ENCODE measurements at regions not wholly inside any gene's neighbourhood (a gene's known extent, or its start where the extent isn't known, plus 50 kb on each side); places are given as distances from the start of the nearest gene placed in this dataset.

DNA sequence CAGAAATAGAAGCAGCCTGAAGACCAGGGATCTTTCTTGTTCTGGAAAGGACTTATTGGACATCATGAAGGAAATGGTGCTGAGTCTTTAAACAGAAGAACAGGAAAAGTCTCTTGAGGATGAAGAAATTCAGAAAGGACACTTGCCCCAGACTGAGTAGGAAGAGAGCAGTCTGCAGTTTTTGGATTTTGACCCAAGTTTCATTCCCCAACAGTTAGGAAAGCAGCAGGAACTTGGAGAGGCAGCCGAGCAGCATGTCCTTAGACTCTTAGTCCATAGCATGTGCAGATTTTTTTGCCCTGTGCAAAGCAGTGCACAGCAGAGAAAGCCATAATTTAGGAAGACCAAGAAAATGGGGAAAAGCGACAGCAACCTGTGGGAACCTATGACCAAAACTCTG is 927.2 kb upstream of the AUTS2 start:
- Histone ChIP-seq H3K4me1 (no peaks in the 10 kb centered on the region), H3K36me3 (no peaks in the 10 kb centered on the region), H3K9me3 (no peaks in the 10 kb centered on the region), H3K27me3 (no peaks in the 10 kb centered on the region), H3K4me3 (no peak overlapping the region), H3K27ac (no peak overlapping the region)
- TF ChIP-seq, protein P1, sequence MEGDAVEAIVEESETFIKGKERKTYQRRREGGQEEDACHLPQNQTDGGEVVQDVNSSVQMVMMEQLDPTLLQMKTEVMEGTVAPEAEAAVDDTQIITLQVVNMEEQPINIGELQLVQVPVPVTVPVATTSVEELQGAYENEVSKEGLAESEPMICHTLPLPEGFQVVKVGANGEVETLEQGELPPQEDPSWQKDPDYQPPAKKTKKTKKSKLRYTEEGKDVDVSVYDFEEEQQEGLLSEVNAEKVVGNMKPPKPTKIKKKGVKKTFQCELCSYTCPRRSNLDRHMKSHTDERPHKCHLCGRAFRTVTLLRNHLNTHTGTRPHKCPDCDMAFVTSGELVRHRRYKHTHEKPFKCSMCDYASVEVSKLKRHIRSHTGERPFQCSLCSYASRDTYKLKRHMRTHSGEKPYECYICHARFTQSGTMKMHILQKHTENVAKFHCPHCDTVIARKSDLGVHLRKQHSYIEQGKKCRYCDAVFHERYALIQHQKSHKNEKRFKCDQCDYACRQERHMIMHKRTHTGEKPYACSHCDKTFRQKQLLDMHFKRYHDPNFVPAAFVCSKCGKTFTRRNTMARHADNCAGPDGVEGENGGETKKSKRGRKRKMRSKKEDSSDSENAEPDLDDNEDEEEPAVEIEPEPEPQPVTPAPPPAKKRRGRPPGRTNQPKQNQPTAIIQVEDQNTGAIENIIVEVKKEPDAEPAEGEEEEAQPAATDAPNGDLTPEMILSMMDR (IDR thresholded peaks at IDR 0.05 in 4 of 5, conservative IDR thresholded peaks at IDR 0.05 in 1 of 5), result no peak
- no peak for TF ChIP-seq POLR2A (IDR thresholded peaks at IDR 0.05)
- in situ Hi-C loops (cut with MboI; ENCODE audit: low sequenced_read_pairs in 4 of 4), result no loop called here
- DNase-seq (no peak), ATAC-seq (no peak)
- intact Hi-C loops (cut with DNase I; ENCODE audit: low total_unique reads), result no loop called here

DNA sequence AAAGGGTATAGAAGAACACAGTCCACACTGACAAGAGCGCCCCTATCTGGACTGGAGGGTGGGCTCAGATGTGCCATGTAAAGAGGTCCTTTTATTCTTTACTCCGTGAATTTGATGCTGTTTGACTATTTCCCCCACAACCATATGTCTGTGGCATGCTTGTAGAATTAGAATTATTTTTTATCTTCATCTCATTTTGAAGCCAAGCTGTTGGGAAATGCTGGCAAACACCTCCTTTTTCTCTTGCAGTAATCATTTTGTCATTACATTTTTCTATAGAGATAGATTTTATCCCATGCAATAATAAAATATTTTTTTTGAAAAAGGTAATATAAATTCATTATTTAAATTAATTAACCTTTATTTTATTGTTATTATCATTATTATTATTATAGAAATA is 926.6 kb upstream of the AUTS2 start:
- DNase-seq (no peak), ATAC-seq (no peak)
- TF ChIP-seq, protein P1 (IDR thresholded peaks at IDR 0.05 in 4 of 5, conservative IDR thresholded peaks at IDR 0.05 in 1 of 5), result no peak
- H3K9me3 ChIP-seq, result no peaks in the 10 kb centered on the region
- no peak overlapping the region for H3K4me3 ChIP-seq
- no peaks in the 10 kb centered on the region for H3K27me3 ChIP-seq
- intact Hi-C loops (cut with DNase I; ENCODE audit: low total_unique reads) (no loop called here), in situ Hi-C loops (cut with MboI; ENCODE audit: low sequenced_read_pairs in 4 of 4) (no loop called here)
- H3K4me1 ChIP-seq, result no peaks in the 10 kb centered on the region
- no peak overlapping the region for H3K27ac ChIP-seq
- H3K36me3 ChIP-seq, result no peaks in the 10 kb centered on the region

DNA sequence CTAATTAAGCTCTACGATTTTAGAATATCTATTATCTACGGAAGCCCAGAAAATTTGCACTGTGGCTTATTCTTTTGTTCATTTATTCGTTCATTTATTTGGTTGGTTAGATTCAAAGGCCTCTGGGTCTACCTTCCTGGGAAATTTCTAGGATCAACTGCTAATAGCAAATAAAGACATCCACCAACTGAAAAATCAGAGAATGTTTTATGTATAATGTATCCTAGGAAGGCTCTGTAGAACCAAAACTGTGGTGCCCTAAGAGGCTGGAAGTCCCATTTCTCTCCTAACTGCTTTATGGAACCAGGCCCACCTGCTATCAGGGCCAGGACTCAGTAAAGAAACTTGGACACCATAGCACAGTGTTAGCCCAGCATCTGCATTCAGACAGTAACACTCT is 923.4 kb upstream of the AUTS2 start:
- intact Hi-C loops (cut with DNase I; ENCODE audit: low total_unique reads) (no loop called here), in situ Hi-C loops (cut with MboI; ENCODE audit: low sequenced_read_pairs in 4 of 4) (no loop called here)

DNA sequence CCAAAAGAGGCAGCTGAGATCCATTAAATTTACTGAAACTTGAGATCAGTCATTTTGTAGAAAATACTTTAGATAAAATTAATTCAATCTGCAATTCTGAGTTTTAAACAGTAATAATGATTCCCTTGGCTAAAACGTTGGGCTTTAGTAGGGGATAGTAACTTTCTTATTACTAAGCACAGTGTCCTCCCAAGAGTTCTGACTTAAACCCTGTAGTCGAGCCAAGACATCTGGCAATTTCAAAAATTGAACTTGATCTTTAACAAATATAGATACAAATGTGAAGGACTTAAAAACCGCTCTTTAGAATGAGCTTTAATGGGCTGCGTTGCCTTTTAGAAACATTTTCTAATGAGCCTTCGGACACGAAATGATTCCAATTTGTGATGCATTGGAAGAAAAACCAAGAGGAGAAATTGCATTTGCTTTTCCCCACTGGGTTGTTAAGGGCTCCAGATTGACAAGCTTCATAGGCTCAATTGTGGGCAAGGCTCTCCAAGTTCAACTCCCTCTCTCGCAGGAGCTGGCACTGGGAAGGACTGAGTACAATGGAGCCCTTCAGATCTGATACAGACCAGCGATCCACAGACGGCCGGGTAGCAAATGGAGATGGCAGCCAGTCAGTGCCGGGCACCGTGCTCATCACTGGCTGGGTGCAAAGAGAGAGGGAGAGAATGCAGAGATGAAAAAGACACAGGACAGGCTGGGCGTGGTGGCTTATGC is 921.3 kb upstream of the AUTS2 start:
- no peak for ATAC-seq
- H3K9me3 ChIP-seq, result no peaks in the 10 kb centered on the region
- H3K27me3 ChIP-seq, result no peaks in the 10 kb centered on the region
- in situ Hi-C loops (cut with MboI; ENCODE audit: low sequenced_read_pairs in 4 of 4) (no loop called here), intact Hi-C loops (cut with DNase I; ENCODE audit: low total_unique reads) (no loop called here)
- H3K4me3 ChIP-seq, result no peak overlapping the region
- H3K27ac ChIP-seq, result no peak overlapping the region
- no peaks in the 10 kb centered on the region for H3K36me3 ChIP-seq
- TF ChIP-seq, protein P1 (IDR thresholded peaks at IDR 0.05 in 4 of 5, conservative IDR thresholded peaks at IDR 0.05 in 1 of 5), result no peak
- no peak for TF ChIP-seq POLR2A (IDR thresholded peaks at IDR 0.05)
- no peak for DNase-seq
- no peaks in the 10 kb centered on the region for H3K4me1 ChIP-seq

More for the DNA sequence above, 923.4 kb upstream of the AUTS2 start:
- DNase-seq (no peak), ATAC-seq (no peak)
- Histone ChIP-seq H3K27ac (no peak overlapping the region), H3K9me3 (no peaks in the 10 kb centered on the region), H3K27me3 (no peaks in the 10 kb centered on the region), H3K36me3 (no peaks in the 10 kb centered on the region), H3K4me3 (no peak overlapping the region), H3K4me1 (no peaks in the 10 kb centered on the region)
- no peak for TF ChIP-seq POLR2A (IDR thresholded peaks at IDR 0.05)
- TF ChIP-seq, protein P1 (IDR thresholded peaks at IDR 0.05 in 4 of 5, conservative IDR thresholded peaks at IDR 0.05 in 1 of 5), result no peak

DNA sequence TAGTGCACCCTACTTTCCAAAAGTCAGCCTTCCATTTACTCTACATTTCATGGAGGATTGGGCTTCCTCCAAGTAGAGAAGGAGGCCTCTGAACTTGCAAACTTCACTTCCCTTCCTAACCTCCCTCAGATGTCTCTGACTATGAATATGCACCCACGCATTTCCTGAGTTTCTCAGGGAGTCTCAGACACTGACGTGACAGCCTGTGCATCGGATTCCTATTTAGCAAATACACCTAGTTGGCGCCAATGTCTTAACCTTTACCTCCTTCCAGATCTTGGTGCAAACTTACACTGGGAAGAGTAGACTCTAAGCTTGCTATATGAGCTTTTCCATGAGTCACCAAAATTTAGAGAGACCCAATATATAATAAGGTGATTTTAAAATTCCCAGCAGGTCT is 920.1 kb upstream of the AUTS2 start:
- no peaks in the 10 kb centered on the region for H3K9me3 ChIP-seq
- H3K36me3 ChIP-seq, result no peaks in the 10 kb centered on the region
- no peak for DNase-seq
- ATAC-seq, result no peak
- intact Hi-C loops (cut with DNase I; ENCODE audit: low total_unique reads), result no loop called here
- TF ChIP-seq POLR2A (IDR thresholded peaks at IDR 0.05), result no peak
- TF ChIP-seq, protein P1 (IDR thresholded peaks at IDR 0.05 in 4 of 5, conservative IDR thresholded peaks at IDR 0.05 in 1 of 5), result no peak
- H3K4me3 ChIP-seq, result no peak overlapping the region
- no peak overlapping the region for H3K27ac ChIP-seq
- no peaks in the 10 kb centered on the region for H3K27me3 ChIP-seq
- in situ Hi-C loops (cut with MboI; ENCODE audit: low sequenced_read_pairs in 4 of 4), result no loop called here
- H3K4me1 ChIP-seq, result no peaks in the 10 kb centered on the region

Data from gastrocnemius medialis (tissue), 4 donors.